HepG2 (cell line): ENCODE measurements at regions not wholly inside any gene's neighbourhood (a gene's known extent, or its start where the extent isn't known, plus 50 kb on each side); places are given as distances from the start of the nearest gene placed in this dataset.

Experiments used
- ATAC-seq: fragments of 200-7000 bp; cut with Tn5 transposase; 3 replicates; pipeline ENCODE4 v1.9.1; 2020; ENCODE audit warnings: mild to moderate bottlenecking, moderate library complexity
- BruUV-seq: library from RNA; stranded (reverse); fragments of 400-500 nt; replicated peaks from 2 replicates; lab custom pipeline; 2021; lab: Mats Ljungman, UMichigan
- CTCF ChIA-PET: fragments of 300-600 bp; formaldehyde crosslinking; extraction: SDS; loops from one replicate; lab custom pipeline; 2021; ENCODE audit warnings: low total read pairs, inconsistent platforms, low intra/inter-chr PET ratio; lab: Yijun Ruan, JAX
- POLR2A ChIA-PET: fragments of 350-600 bp; sonication (Branson Sonifier 250); formaldehyde crosslinking; loops from one replicate; lab custom pipeline; 2020; ENCODE audit warnings: antibody characterized with exemption, inconsistent platforms; lab: Yijun Ruan, JAX
- DNase-seq: peaks from one replicate; pipeline ENCODE4 v3.0.0-alpha.2; 2015; ENCODE audit warnings: low spot score
- FAIRE-seq: peaks from 3 replicates; lab custom pipeline; 2011; peaks lifted over from hg19 to GRCh38; lab: Jason Lieb, UNC
- H2AFZ ChIP-seq: one replicate; pipeline ENCODE4 v1.6.1; 2011; ENCODE audit warnings: low read length, inconsistent platforms
- H3K27ac ChIP-seq: fragments of 300-600 bp; 3 replicates; pipeline ENCODE4 v1.8.0; 2011; ENCODE audit warnings: mixed run types, mild to moderate bottlenecking, mixed read lengths, low read length, inconsistent platforms; ENCODE audit not compliant: insufficient read depth; ENCODE audit errors: extremely low read length
- H3K27me3 ChIP-seq, 2 experiments: fragments of 200-600 bp in 1 of 2; 2 replicates in 1 of 2; 3 replicates in 1 of 2; pipeline versions ENCODE4 v1.6.0 to v1.8.0; 2011; ENCODE audit warnings: low read length in 2 of 2, mild to moderate bottlenecking in 2 of 2, moderate library complexity in 2 of 2, inconsistent platforms in 1 of 2; ENCODE audit not compliant: insufficient read depth in 2 of 2, control insufficient read depth in 1 of 2
- H3K36me3 ChIP-seq, 2 experiments: fragments of 200-600 bp in 1 of 2; replicated peaks in 1 of 2; 2 replicates in 1 of 2; 3 replicates in 1 of 2; pipeline versions ENCODE4 v1.5.1 to v1.8.0; 2011; ENCODE audit warnings: low read length in 2 of 2, inconsistent platforms in 1 of 2; ENCODE audit not compliant: insufficient read depth in 2 of 2, control insufficient read depth in 1 of 2
- H3K4me1 ChIP-seq: 2 replicates; pipeline ENCODE4 v1.5.1; 2012; ENCODE audit warnings: low read length, inconsistent platforms; ENCODE audit not compliant: insufficient read depth
- H3K4me2 ChIP-seq: 2 replicates; pipeline ENCODE4 v1.6.0; 2011; ENCODE audit warnings: low read depth, low read length, inconsistent platforms
- H3K4me3 ChIP-seq, 3 experiments: fragments of 200-600 bp in 1 of 3; sonication (generic), shearing (Covaris generic) in 1 of 3; replicated peaks in 1 of 3; 2 replicates each; pipeline ENCODE4 v1.5.1; 2011 to 2016; ENCODE audit warnings: low read length in 3 of 3, inconsistent platforms in 2 of 3, low read depth in 2 of 3, mild to moderate bottlenecking in 2 of 3, control low read depth in 1 of 3, mixed read lengths in 1 of 3; ENCODE audit not compliant: insufficient read depth in 1 of 3
- H3K79me2 ChIP-seq: one replicate; pipeline ENCODE4 v1.6.1; 2011; ENCODE audit warnings: low read length, inconsistent platforms; ENCODE audit not compliant: insufficient read depth
- H3K9ac ChIP-seq: 2 replicates; pipeline ENCODE4 v1.6.0; 2011; ENCODE audit warnings: mild to moderate bottlenecking, low read depth, low read length, inconsistent platforms; ENCODE audit not compliant: insufficient read depth
- H3K9me3 ChIP-seq: 2 replicates; pipeline ENCODE4 v1.5.1; 2012; ENCODE audit warnings: mild to moderate bottlenecking, low read length
- H4K20me1 ChIP-seq: 2 replicates; pipeline ENCODE4 v1.6.0; 2011; ENCODE audit warnings: inconsistent platforms, mild to moderate bottlenecking, low read length, moderate library complexity; ENCODE audit not compliant: insufficient read depth
- IRX3 ChIP-seq: sonication (generic); formaldehyde crosslinking; IDR thresholded peaks from 2 replicates; pipeline ENCODE4 v1.8.1; 2023; ENCODE audit warnings: mild to moderate bottlenecking, low read depth, missing genetic modification reagents, borderline replicate concordance
- RFXANK ChIP-seq: IDR thresholded peaks from 2 replicates; pipeline ENCODE4 v1.6.1; 2016
- SETDB1 ChIP-seq: sonication (generic); formaldehyde crosslinking; IDR thresholded peaks from 2 replicates; pipeline ENCODE4 v1.5.1; 2020; ENCODE audit warnings: missing genetic modification reagents, mild to moderate bottlenecking, borderline replicate concordance
- TAF15 ChIP-seq: fragments of 200-400 bp; formaldehyde crosslinking; IDR thresholded peaks from one replicate; pipeline ENCODE4 v1.6.1; 2018; ENCODE audit warnings: mild to moderate bottlenecking, low read depth, low read length; ENCODE audit not compliant: poor library complexity, severe bottlenecking
- ZNF180 ChIP-seq: sonication (generic); formaldehyde crosslinking; IDR thresholded peaks from 2 replicates; pipeline ENCODE4 v1.4.0; 2020; ENCODE audit warnings: low read depth, missing genetic modification reagents, borderline replicate concordance
- ZNF256 ChIP-seq: sonication (generic); formaldehyde crosslinking; conservative IDR thresholded peaks from 2 replicates; pipeline ENCODE4 v1.4.0; 2020; ENCODE audit warnings: missing genetic modification reagents
- ZNF3 ChIP-seq: IDR thresholded peaks from 2 replicates; pipeline ENCODE4 v1.7.0; 2017; ENCODE audit warnings: inconsistent platforms
- ZNF44 ChIP-seq: sonication (generic); formaldehyde crosslinking; IDR thresholded peaks from 2 replicates; pipeline ENCODE4 v1.5.1; 2020; ENCODE audit warnings: mild to moderate bottlenecking, missing genetic modification reagents
- ZNF83 ChIP-seq: sonication (generic); formaldehyde crosslinking; IDR thresholded peaks from 2 replicates; pipeline ENCODE4 v1.4.0; 2020; ENCODE audit warnings: missing genetic modification reagents, mild to moderate bottlenecking, borderline replicate concordance
- WGBS: methylation state at CpG from one replicate; pipeline ENCODE4 v1.1.6; 2017; ENCODE audit warnings: low lambda C conversion rate; 5-methylcytosine and 5-hydroxymethylcytosine counted together
- in situ Hi-C: cut with HindIII; loops from 2 replicates; pipeline ENCODE4 v1.10.0; 2017; ENCODE audit warnings: low pct_unique_long_range_greater_than_20kb; ENCODE audit not compliant: extremely low pct_ligation_motif_present
- intact Hi-C: fragments of 100-400 bp; cut with micrococcal nuclease; formaldehyde crosslinking; loops from one replicate; pipeline ENCODE4 v1.10.0; 2022; ENCODE audit not compliant: unreplicated experiment
- TF ChIP-seq, protein P1 (sequence below): sonication (generic); formaldehyde crosslinking; IDR thresholded peaks from 2 replicates; pipeline ENCODE4 v1.5.0; 2020; ENCODE audit warnings: missing genetic modification reagents
- TF ChIP-seq, protein P2 (sequence below): sonication (generic); formaldehyde crosslinking; IDR thresholded peaks from 2 replicates; pipeline ENCODE4 v1.8.0; 2022; ENCODE audit warnings: missing genetic modification reagents, low read depth, mild to moderate bottlenecking, borderline replicate concordance
- TF ChIP-seq, protein P3 (sequence below): sonication (generic); formaldehyde crosslinking; IDR thresholded peaks from 2 replicates; pipeline ENCODE4 v1.4.0; 2020; ENCODE audit warnings: mild to moderate bottlenecking, missing genetic modification reagents, borderline replicate concordance

DNA sequence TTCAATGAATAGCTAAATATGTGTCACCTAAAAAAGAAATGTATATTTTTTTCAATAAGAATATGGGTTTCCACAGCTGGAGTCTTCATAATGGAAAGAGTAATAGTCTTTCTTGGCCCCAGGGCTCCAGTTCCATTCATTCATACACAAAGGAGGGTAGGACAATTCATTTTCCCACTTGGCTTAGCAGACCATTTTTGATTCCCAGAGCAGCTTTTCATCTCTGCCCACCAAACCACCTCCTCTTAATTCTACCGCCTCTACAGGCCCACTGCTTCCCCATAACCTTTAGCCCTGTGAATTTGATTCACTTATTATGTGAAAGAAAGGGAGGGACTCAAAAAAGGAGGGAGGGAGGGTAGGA is 129.9 kb upstream of the PAK3 start:
- 100% methylated on average over 1 of the region's 1 CpG for WGBS
- no TSS peak for BruUV-seq
- no peak overlapping the region for H3K27ac ChIP-seq
- no peak overlapping the region for H3K4me3 ChIP-seq
- no peak overlapping the region for H2AFZ ChIP-seq
- in situ Hi-C loops (no loop called here), intact Hi-C loops (no loop called here)
- peaks cover 7% of the 10 kb centered on the region for H3K4me1 ChIP-seq
- H3K9me3 ChIP-seq: no peaks in the 10 kb centered on the region
- H3K27me3 ChIP-seq: no peaks in the 10 kb centered on the region
- ATAC-seq: no peak
- H4K20me1 ChIP-seq: no peaks in the 10 kb centered on the region
- no peak overlapping the region for H3K4me2 ChIP-seq
- no peak for FAIRE-seq
- POLR2A ChIA-PET: no interaction called here
- DNase-seq: no peak
- no peaks in the 10 kb centered on the region for H3K36me3 ChIP-seq
- no peaks in the 10 kb centered on the region for H3K79me2 ChIP-seq
- no peak overlapping the region for H3K9ac ChIP-seq
- no peak for TF ChIP-seq SETDB1
- TF ChIP-seq TAF15: no peak
- TF ChIP-seq ZNF256 (CRISPR knock-in tag): no peak
- TF ChIP-seq ZNF180 (CRISPR knock-in tag): no peak
- TF ChIP-seq IRX3 (CRISPR knock-in tag): no peak
- TF ChIP-seq RFXANK (CRISPR knock-in tag): no peak
- TF ChIP-seq ZNF83: no peak
- TF ChIP-seq ZNF3: no peak
- TF ChIP-seq ZNF44 (CRISPR knock-in tag): no peak
- TF ChIP-seq, protein P1, sequence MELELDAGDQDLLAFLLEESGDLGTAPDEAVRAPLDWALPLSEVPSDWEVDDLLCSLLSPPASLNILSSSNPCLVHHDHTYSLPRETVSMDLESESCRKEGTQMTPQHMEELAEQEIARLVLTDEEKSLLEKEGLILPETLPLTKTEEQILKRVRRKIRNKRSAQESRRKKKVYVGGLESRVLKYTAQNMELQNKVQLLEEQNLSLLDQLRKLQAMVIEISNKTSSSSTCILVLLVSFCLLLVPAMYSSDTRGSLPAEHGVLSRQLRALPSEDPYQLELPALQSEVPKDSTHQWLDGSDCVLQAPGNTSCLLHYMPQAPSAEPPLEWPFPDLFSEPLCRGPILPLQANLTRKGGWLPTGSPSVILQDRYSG (CRISPR knock-in tag): no peak
- TF ChIP-seq, protein P2, sequence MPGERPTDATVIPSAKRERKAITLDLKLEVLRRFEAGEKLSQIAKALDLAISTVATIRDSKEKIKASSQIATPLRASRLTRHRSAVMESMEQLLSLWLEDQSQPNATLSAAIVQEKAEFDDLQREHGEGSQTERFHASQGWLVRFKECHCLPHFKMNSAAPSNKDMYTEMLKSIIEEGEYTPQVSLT (CRISPR knock-in tag): no peak
- TF ChIP-seq, protein P3, sequence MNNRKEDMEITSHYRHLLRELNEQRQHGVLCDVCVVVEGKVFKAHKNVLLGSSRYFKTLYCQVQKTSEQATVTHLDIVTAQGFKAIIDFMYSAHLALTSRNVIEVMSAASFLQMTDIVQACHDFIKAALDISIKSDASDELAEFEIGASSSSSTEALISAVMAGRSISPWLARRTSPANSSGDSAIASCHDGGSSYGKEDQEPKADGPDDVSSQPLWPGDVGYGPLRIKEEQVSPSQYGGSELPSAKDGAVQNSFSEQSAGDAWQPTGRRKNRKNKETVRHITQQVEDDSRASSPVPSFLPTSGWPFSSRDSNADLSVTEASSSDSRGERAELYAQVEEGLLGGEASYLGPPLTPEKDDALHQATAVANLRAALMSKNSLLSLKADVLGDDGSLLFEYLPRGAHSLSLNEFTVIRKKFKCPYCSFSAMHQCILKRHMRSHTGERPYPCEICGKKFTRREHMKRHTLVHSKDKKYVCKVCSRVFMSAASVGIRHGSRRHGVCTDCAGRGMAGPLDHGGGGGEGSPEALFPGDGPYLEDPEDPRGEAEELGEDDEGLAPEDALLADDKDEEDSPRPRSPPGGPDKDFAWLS: no peak
- CTCF ChIA-PET: no interaction called here
